GM12878 (cell line): ENCODE measurements at regions not wholly inside any gene's neighbourhood (a gene's known extent, or its start where the extent isn't known, plus 50 kb on each side); places are given as distances from the start of the nearest gene placed in this dataset.

Experiments used
- ATAC-seq: fragments of 200-7000 bp; cut with Tn5 transposase; 3 replicates; pipeline ENCODE4 v1.9.1; 2020; ENCODE audit warnings: mild to moderate bottlenecking, moderate library complexity
- BruUV-seq: library from RNA; stranded (reverse); fragments of 400-500 nt; replicated peaks from 2 replicates; lab custom pipeline; 2021; lab: Mats Ljungman, UMichigan
- CTCF ChIA-PET: fragments of 300-600 bp; sonication (Branson Sonifier 250); formaldehyde crosslinking; extraction: SDS; loops from one replicate; lab custom pipeline; 2021; ENCODE audit warnings: inconsistent platforms; lab: Yijun Ruan, JAX
- POLR2A ChIA-PET: fragments of 350-600 bp; formaldehyde crosslinking; extraction: SDS; loops from one replicate; lab custom pipeline; 2021; ENCODE audit warnings: inconsistent platforms; lab: Charles Lee
- RAD21 ChIA-PET: fragments of 300-600 bp; sonication (Branson Sonifier 250); formaldehyde crosslinking; loops from one replicate; lab custom pipeline; 2023; ENCODE audit warnings: antibody characterized with exemption; ENCODE audit not compliant: unreplicated experiment; lab: Charles Lee
- SMC1A ChIA-PET: fragments of 300-600 bp; sonication (Branson Sonifier 250); formaldehyde crosslinking; loops from one replicate; lab custom pipeline; 2023; ENCODE audit not compliant: unreplicated experiment, uncharacterized antibody; lab: Charles Lee
- DNase-seq: peaks from one replicate; pipeline ENCODE4 v3.0.0-alpha.2; 2011; ENCODE audit warnings: low read depth, low spot score
- FAIRE-seq: peaks from 3 replicates; lab custom pipeline; 2011; peaks lifted over from hg19 to GRCh38; lab: Jason Lieb, UNC
- H2AFZ ChIP-seq: 2 replicates; pipeline ENCODE4 v1.6.0; 2011; ENCODE audit warnings: low read depth, low read length, control low read depth; ENCODE audit not compliant: control insufficient read depth
- H3K27ac ChIP-seq: 2 replicates; pipeline ENCODE4 v1.5.1; 2011; ENCODE audit warnings: control low read depth; ENCODE audit not compliant: control insufficient read depth, insufficient read depth
- H3K27me3 ChIP-seq, 2 experiments: replicated peaks in 1 of 2; 2 replicates each; pipeline versions ENCODE4 v1.6.0 to v1.6.1; 2011; ENCODE audit warnings: low read length in 1 of 2; ENCODE audit not compliant: control insufficient read depth in 2 of 2, insufficient read depth in 2 of 2
- H3K36me3 ChIP-seq, 2 experiments: 2 replicates each; pipeline ENCODE4 v1.5.1; 2011; ENCODE audit warnings: low read length in 1 of 2; ENCODE audit not compliant: control insufficient read depth in 2 of 2, insufficient read depth in 2 of 2
- H3K4me1 ChIP-seq: 2 replicates; pipeline ENCODE4 v1.6.1; 2011; ENCODE audit warnings: mild to moderate bottlenecking, low read length, moderate library complexity, mixed read lengths; ENCODE audit not compliant: control insufficient read depth, insufficient read depth
- H3K4me2 ChIP-seq: 2 replicates; pipeline ENCODE4 v1.6.0; 2011; ENCODE audit warnings: control low read depth; ENCODE audit not compliant: control insufficient read depth, insufficient read depth
- H3K4me3 ChIP-seq: fragments of 200-600 bp; sonication (generic); 2 replicates; pipeline ENCODE4 v1.5.1; 2016
- H3K79me2 ChIP-seq: 2 replicates; pipeline ENCODE4 v1.6.0; 2011; ENCODE audit warnings: low read length; ENCODE audit not compliant: control insufficient read depth, insufficient read depth
- H3K9ac ChIP-seq: 2 replicates; pipeline ENCODE4 v1.8.0; 2011; ENCODE audit warnings: low read length, control low read depth, mixed read lengths; ENCODE audit not compliant: control insufficient read depth, insufficient read depth
- H3K9me3 ChIP-seq: replicated peaks from 3 replicates; pipeline ENCODE4 v1.5.1; 2011; ENCODE audit warnings: mild to moderate bottlenecking, low read length; ENCODE audit not compliant: control insufficient read depth, insufficient read depth
- H4K20me1 ChIP-seq: 2 replicates; pipeline ENCODE4 v1.6.0; 2011; ENCODE audit not compliant: control insufficient read depth, insufficient read depth
- BCL11A ChIP-seq: IDR thresholded peaks from 2 replicates; pipeline ENCODE4 v1.6.1; 2011; ENCODE audit warnings: low read depth, low read length
- NR2C1 ChIP-seq: fragments of 450-650 bp; IDR thresholded peaks from 2 replicates; pipeline ENCODE4 v1.6.1; 2017; ENCODE audit warnings: antibody characterized with exemption, mild to moderate bottlenecking, moderate library complexity
- REST ChIP-seq: IDR thresholded peaks from 2 replicates; pipeline ENCODE4 v1.6.1; 2012; ENCODE audit warnings: mild to moderate bottlenecking, low read depth, low read length
- USF1 ChIP-seq: IDR thresholded peaks from 2 replicates; pipeline ENCODE4 v1.6.1; 2011; ENCODE audit warnings: borderline replicate concordance, low read depth, mild to moderate bottlenecking, moderate library complexity, mixed read lengths, low read length; ENCODE audit not compliant: insufficient read depth; ENCODE audit errors: extremely low read length
- WRNIP1 ChIP-seq: IDR thresholded peaks from 2 replicates; pipeline ENCODE4 v1.6.1; 2011; ENCODE audit warnings: low read depth, low read length, improper control_type of control experiment, borderline replicate concordance
- YBX1 ChIP-seq: fragments of 450-650 bp; IDR thresholded peaks from 2 replicates; pipeline ENCODE4 v1.6.1; 2016; ENCODE audit warnings: antibody characterized with exemption
- WGBS: methylation state at CpG from one replicate; pipeline ENCODE4 v1.1.6; 2016; ENCODE audit warnings: low lambda C conversion rate; ENCODE audit not compliant: insufficient replicate concordance, insufficient coverage; ENCODE audit errors: missing lambda C conversion rate; 5-methylcytosine and 5-hydroxymethylcytosine counted together
- in situ Hi-C: fragments of 300-500 bp; cut with MboI; formaldehyde crosslinking; loops from 9 replicates; pipeline ENCODE4 v1.14.3; 2018; ENCODE audit warnings: mixed read lengths
- intact Hi-C: fragments of 100-400 bp; cut with micrococcal nuclease; formaldehyde crosslinking; loops from one replicate; pipeline ENCODE4 v1.14.2; 2022; ENCODE audit not compliant: unreplicated experiment

- in situ Hi-C loops (no loop called here), intact Hi-C loops (no loop called here)
- Histone ChIP-seq H3K4me2 (no peak overlapping the region), H2AFZ (no peak overlapping the region), H3K9me3 (no peaks in the 10 kb centered on the region), H3K4me1 (no peaks in the 10 kb centered on the region), H3K79me2 (no peaks in the 10 kb centered on the region), H4K20me1 (no peaks in the 10 kb centered on the region), H3K27ac (no peak overlapping the region), H3K9ac (no peak overlapping the region), H3K4me3 (no peak overlapping the region), H3K27me3 (no peaks in the 10 kb centered on the region), H3K36me3 (no peaks in the 10 kb centered on the region)
- FAIRE-seq (no peak), ATAC-seq (no peak), DNase-seq (no peak)
- RAD21 ChIA-PET: no interaction called here
- SMC1A ChIA-PET: no interaction called here
- POLR2A ChIA-PET: no interaction called here
- no peak for TF ChIP-seq REST
- no peak for TF ChIP-seq BCL11A
- no peak for TF ChIP-seq NR2C1
- no peak for TF ChIP-seq YBX1
- no peak for TF ChIP-seq USF1
- TF ChIP-seq WRNIP1: no peak
- WGBS: 0% methylated on average over 1 of the region's 1 CpG
- CTCF ChIA-PET: no interaction called here
- no TSS peak for BruUV-seq
These were observed 562.0 kb upstream of the AADAT start for GRCh38 chr4:170651786-170652185.
